GM20000 (cell line): ENCODE measurements at regions not wholly inside any gene's neighbourhood (a gene's known extent, or its start where the extent isn't known, plus 50 kb on each side); places are given as distances from the start of the nearest gene placed in this dataset.

ENCODE experiments used
- DNase-seq: peaks from one replicate; pipeline ENCODE4 v3.0.0; 2012; ENCODE audit warnings: low spot score
- TF ChIP-seq, protein P1 (sequence below): IDR thresholded peaks from 2 replicates; pipeline ENCODE4 v1.5.1; 2012; ENCODE audit warnings: mild to moderate bottlenecking, control low read depth; ENCODE audit errors: extremely low read depth, missing control alignments

GRCh38 chr3:193861012-193861411, 268.0 kb downstream of the OPA1 start:
- no peak for DNase-seq
- TF ChIP-seq, protein P1, sequence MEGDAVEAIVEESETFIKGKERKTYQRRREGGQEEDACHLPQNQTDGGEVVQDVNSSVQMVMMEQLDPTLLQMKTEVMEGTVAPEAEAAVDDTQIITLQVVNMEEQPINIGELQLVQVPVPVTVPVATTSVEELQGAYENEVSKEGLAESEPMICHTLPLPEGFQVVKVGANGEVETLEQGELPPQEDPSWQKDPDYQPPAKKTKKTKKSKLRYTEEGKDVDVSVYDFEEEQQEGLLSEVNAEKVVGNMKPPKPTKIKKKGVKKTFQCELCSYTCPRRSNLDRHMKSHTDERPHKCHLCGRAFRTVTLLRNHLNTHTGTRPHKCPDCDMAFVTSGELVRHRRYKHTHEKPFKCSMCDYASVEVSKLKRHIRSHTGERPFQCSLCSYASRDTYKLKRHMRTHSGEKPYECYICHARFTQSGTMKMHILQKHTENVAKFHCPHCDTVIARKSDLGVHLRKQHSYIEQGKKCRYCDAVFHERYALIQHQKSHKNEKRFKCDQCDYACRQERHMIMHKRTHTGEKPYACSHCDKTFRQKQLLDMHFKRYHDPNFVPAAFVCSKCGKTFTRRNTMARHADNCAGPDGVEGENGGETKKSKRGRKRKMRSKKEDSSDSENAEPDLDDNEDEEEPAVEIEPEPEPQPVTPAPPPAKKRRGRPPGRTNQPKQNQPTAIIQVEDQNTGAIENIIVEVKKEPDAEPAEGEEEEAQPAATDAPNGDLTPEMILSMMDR = no peak

GRCh38 chr3:193862843-193863242, 269.8 kb downstream of the OPA1 start:
- no peak for DNase-seq
- TF ChIP-seq, protein P1 = no peak

GRCh38 chr3:193863657-193864357, 270.8 kb downstream of the OPA1 start:
- TF ChIP-seq, protein P1 = no peak
- no peak for DNase-seq

DNA sequence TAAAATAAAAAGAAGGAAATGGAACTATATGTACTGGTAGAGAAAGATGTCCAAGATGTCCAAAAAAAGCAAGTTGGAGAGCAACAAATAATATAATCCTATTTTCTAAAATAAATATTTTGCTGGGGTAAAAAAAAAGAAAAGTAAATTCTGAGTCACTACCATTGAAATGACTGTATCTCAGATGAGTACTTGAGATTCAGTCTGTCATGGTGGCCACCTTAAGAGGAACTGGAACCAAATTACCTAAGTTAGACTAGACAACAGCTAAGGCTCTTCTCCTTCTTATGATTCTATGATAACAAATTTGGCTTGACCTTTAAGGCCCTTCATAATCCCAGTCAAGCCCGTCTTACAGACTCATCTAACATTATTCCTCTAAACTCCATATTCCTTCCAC, 270.6 kb upstream of the HES1 start:
- TF ChIP-seq, protein P1 = no peak

DNA sequence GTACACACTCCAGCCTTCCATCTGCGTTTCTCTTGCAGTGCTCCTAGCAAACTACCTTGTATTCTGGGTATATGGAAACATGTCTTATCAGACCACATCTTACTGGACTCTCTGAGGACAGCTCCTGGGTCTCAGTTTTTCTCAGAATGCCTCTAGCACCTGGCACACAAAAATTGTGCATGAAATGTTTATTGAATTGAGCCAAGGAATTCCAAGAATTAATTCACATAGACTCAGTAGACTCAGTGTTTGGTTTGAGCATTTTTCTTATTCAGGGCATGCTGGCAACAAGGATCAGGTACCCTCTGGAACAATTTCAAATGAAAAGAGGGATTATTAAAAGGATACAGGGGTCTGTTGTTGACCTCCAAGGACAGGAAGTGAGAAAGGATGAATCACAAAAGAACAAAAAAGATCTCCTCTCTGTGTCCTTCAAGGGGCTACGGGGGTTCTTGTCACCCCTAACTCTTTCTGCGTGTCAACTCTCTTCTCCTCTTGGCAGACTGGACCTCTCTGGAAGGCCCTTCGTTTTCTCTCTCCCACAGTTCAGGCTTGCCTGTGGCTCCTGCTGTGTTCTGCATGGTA, 270.0 kb upstream of the HES1 start:
- no peak for DNase-seq
- TF ChIP-seq, protein P1 = no peak

More for the DNA sequence above, 270.6 kb upstream of the HES1 start:
- peak; percentile 74 for DNase-seq

- no peak for DNase-seq
- TF ChIP-seq, protein P1 = no peak
Observed at GRCh38 chr3:193868590-193868989, 267.4 kb upstream of the HES1 start.
